SK-N-SH (cell line): ENCODE measurements at regions not wholly inside any gene's neighbourhood (a gene's known extent, or its start where the extent isn't known, plus 50 kb on each side); places are given as distances from the start of the nearest gene placed in this dataset.

Experiments
- CTCF ChIA-PET: fragments of 300-600, 350-600 bp; formaldehyde crosslinking; extraction: SDS; loops from one replicate; lab custom pipeline; 2021; lab: Yijun Ruan, JAX
- POLR2A ChIA-PET: fragments of 350-600 bp; sonication (Branson Sonifier 250); formaldehyde crosslinking; extraction: SDS; loops from one replicate; lab custom pipeline; 2020; ENCODE audit warnings: antibody characterized with exemption, inconsistent platforms; lab: Yijun Ruan, JAX
- DNase-seq: peaks from one replicate; pipeline ENCODE4 v3.0.0; 2012
- H2AFZ ChIP-seq: fragments of 200-600 bp; sonication (generic); 2 replicates; pipeline ENCODE4 v1.8.1; 2016; ENCODE audit warnings: antibody characterized with exemption, mild to moderate bottlenecking, low read depth
- H3F3A ChIP-seq: fragments of 200-600 bp; sonication (generic); replicated peaks from 2 replicates; pipeline ENCODE3; 2016; ENCODE audit warnings: antibody characterized with exemption, mild to moderate bottlenecking; ENCODE audit not compliant: insufficient read depth
- H3K27ac ChIP-seq, 2 experiments: fragments of 200-500 bp in 1 of 2; fragments of 200-600 bp in 1 of 2; sonication (Bioruptor generic) in 1 of 2; sonication (generic), shearing (Covaris generic) in 1 of 2; 2 replicates each; pipeline versions ENCODE4 v1.5.1 to v1.6.1; 2014 to 2016; ENCODE audit warnings: low read depth in 2 of 2, inconsistent platforms in 1 of 2, low read length in 1 of 2, mild to moderate bottlenecking in 1 of 2, mixed read lengths in 1 of 2
- H3K27me3 ChIP-seq: fragments of 200-600 bp; sonication (generic), shearing (Covaris generic); 2 replicates; pipeline ENCODE4 v1.6.1; 2016; ENCODE audit warnings: mixed run types; ENCODE audit not compliant: insufficient read depth
- H3K36me3 ChIP-seq, 2 experiments: fragments of 200-500 bp in 1 of 2; fragments of 200-600 bp in 1 of 2; sonication (Bioruptor generic) in 1 of 2; sonication (generic) in 1 of 2; replicated peaks in 1 of 2; 2 replicates each; pipeline versions ENCODE3 to v1.5.1; 2014 to 2016; ENCODE audit warnings: low read length in 1 of 2, mild to moderate bottlenecking in 1 of 2; ENCODE audit not compliant: insufficient read depth in 2 of 2, control insufficient read depth in 1 of 2
- H3K4me1 ChIP-seq, 2 experiments: fragments of 200-500 bp in 1 of 2; fragments of 200-600 bp in 1 of 2; sonication (Bioruptor generic) in 1 of 2; sonication (generic), shearing (Covaris generic) in 1 of 2; 2 replicates each; pipeline versions ENCODE4 v1.5.1 to v1.6.1; 2014 to 2016; ENCODE audit warnings: low read depth in 1 of 2, low read length in 1 of 2, mixed run types in 1 of 2; ENCODE audit not compliant: insufficient read depth in 2 of 2, control insufficient read depth in 1 of 2
- H3K4me2 ChIP-seq: fragments of 200-600 bp; sonication (generic), shearing (Covaris generic); 2 replicates; pipeline ENCODE4 v1.6.1; 2017; ENCODE audit warnings: mixed run types
- H3K4me3 ChIP-seq, 2 experiments: fragments of 200-500 bp in 1 of 2; fragments of 200-600 bp in 1 of 2; sonication (Bioruptor generic) in 1 of 2; sonication (generic), shearing (Covaris generic) in 1 of 2; 2 replicates each; pipeline versions ENCODE4 v1.5.1 to v1.8.1; 2014 to 2016; ENCODE audit warnings: low read depth in 2 of 2, inconsistent platforms in 1 of 2, low read length in 1 of 2, mild to moderate bottlenecking in 1 of 2, mixed read lengths in 1 of 2, moderate library complexity in 1 of 2
- H3K79me2 ChIP-seq: fragments of 200-600 bp; sonication (generic); 2 replicates; pipeline ENCODE4 v1.8.1; 2017; ENCODE audit warnings: mild to moderate bottlenecking; ENCODE audit not compliant: insufficient read depth
- H3K9ac ChIP-seq: fragments of 200-600 bp; sonication (generic); 2 replicates; pipeline ENCODE4 v1.6.1; 2017; ENCODE audit warnings: mixed run types
- H3K9me2 ChIP-seq: fragments of 200-600 bp; sonication (generic); 2 replicates; pipeline ENCODE4 v1.6.1; 2017; ENCODE audit warnings: mixed run types
- H3K9me3 ChIP-seq: fragments of 200-600 bp; sonication (generic); 2 replicates; pipeline ENCODE4 v1.6.1; 2017; ENCODE audit warnings: mixed run types, mild to moderate bottlenecking, moderate library complexity
- H4K20me1 ChIP-seq: fragments of 200-600 bp; sonication (generic); 2 replicates; pipeline ENCODE4 v1.6.1; 2017; ENCODE audit warnings: mild to moderate bottlenecking, mixed run types; ENCODE audit not compliant: insufficient read depth
- ELF1 ChIP-seq: IDR thresholded peaks from 2 replicates; pipeline ENCODE4 v1.4.0; 2012
- EZH2phosphoT487 ChIP-seq: fragments of 200-600 bp; sonication (generic); IDR thresholded peaks from 2 replicates; pipeline ENCODE4 v1.6.1; 2017; ENCODE audit warnings: low read depth, mixed run types, mild to moderate bottlenecking, antibody characterized with exemption, moderate library complexity, borderline replicate concordance
- FOXJ3 ChIP-seq: sonication (generic); formaldehyde crosslinking; IDR thresholded peaks from 2 replicates; pipeline ENCODE4 v1.5.1; 2020; ENCODE audit warnings: mild to moderate bottlenecking, missing genetic modification reagents
- FOXM1 ChIP-seq: IDR thresholded peaks from 2 replicates; pipeline ENCODE4 v1.4.0; 2012; ENCODE audit warnings: low read depth, mild to moderate bottlenecking
- GABPA ChIP-seq: IDR thresholded peaks from 2 replicates; pipeline ENCODE4 v1.4.0; 2012; ENCODE audit warnings: low read depth, mild to moderate bottlenecking
- GATA2 ChIP-seq: sonication (generic); formaldehyde crosslinking; IDR thresholded peaks from 2 replicates; pipeline ENCODE4 v1.5.0; 2020; ENCODE audit warnings: mild to moderate bottlenecking, missing genetic modification reagents
- NFIC ChIP-seq: IDR thresholded peaks from 2 replicates; pipeline ENCODE4 v1.4.0; 2012; ENCODE audit warnings: borderline replicate concordance
- PBX3 ChIP-seq: IDR thresholded peaks from 2 replicates; pipeline ENCODE4; 2012
- POLR2AphosphoS5 ChIP-seq: IDR thresholded peaks from 2 replicates; pipeline ENCODE4 v1.6.1; 2012; ENCODE audit warnings: low read depth, low read length
- RAD21 ChIP-seq: IDR thresholded peaks from 2 replicates; pipeline ENCODE4 v1.6.1; 2012; ENCODE audit warnings: mild to moderate bottlenecking, low read length
- RFX5 ChIP-seq: IDR thresholded peaks from 2 replicates; pipeline ENCODE4 v1.6.1; 2012; ENCODE audit warnings: mild to moderate bottlenecking, improper control_type of control experiment, low read length
- RXRA ChIP-seq: IDR thresholded peaks from 2 replicates; pipeline ENCODE4 v1.4.0; 2012; ENCODE audit warnings: low read depth, mild to moderate bottlenecking, borderline replicate concordance
- TEAD4 ChIP-seq: IDR thresholded peaks from 2 replicates; pipeline ENCODE4 v1.4.0; 2012; ENCODE audit warnings: mild to moderate bottlenecking, borderline replicate concordance; ENCODE audit not compliant: insufficient read depth
- YY1 ChIP-seq: IDR thresholded peaks from 2 replicates; pipeline ENCODE4 v1.4.0; 2012; ENCODE audit warnings: low read depth, mild to moderate bottlenecking
- WGBS: methylation state at CpG from one replicate; pipeline ENCODE4 v1.1.6; 2017; ENCODE audit warnings: low lambda C conversion rate; 5-methylcytosine and 5-hydroxymethylcytosine counted together
- TF ChIP-seq, protein P1 (sequence below): IDR thresholded peaks from 2 replicates; pipeline ENCODE4 v1.6.1; 2012; ENCODE audit warnings: mild to moderate bottlenecking, low read depth, low read length, moderate library complexity
- TF ChIP-seq, protein P2 (sequence below): fragments of 150-350 bp; IDR thresholded peaks from 2 replicates; pipeline ENCODE4 v1.6.1; 2017; ENCODE audit warnings: antibody characterized with exemption, low read length, low read depth, borderline replicate concordance
- TF ChIP-seq, protein P3 (sequence below): IDR thresholded peaks from 2 replicates; pipeline ENCODE4 v1.4.0; 2012; ENCODE audit warnings: low read depth, borderline replicate concordance
- TF ChIP-seq, protein P4 (sequence below): fragments of 200-600 bp; sonication (generic); IDR thresholded peaks from 2 replicates; pipeline ENCODE4 v1.6.1; 2017; ENCODE audit warnings: antibody characterized with exemption, mild to moderate bottlenecking, moderate library complexity

- TF ChIP-seq GATA2 (CRISPR knock-in tag) (no peak), RXRA (no peak), GABPA (no peak), FOXM1 (no peak), POLR2AphosphoS5 (no peak), EZH2phosphoT487 (no peak), PBX3 (no peak), ELF1 (no peak), RFX5 (no peak), FOXJ3 (CRISPR knock-in tag) (no peak), NFIC (no peak), YY1 (no peak), TEAD4 (no peak), RAD21 (no peak)
- TF ChIP-seq, protein P1, sequence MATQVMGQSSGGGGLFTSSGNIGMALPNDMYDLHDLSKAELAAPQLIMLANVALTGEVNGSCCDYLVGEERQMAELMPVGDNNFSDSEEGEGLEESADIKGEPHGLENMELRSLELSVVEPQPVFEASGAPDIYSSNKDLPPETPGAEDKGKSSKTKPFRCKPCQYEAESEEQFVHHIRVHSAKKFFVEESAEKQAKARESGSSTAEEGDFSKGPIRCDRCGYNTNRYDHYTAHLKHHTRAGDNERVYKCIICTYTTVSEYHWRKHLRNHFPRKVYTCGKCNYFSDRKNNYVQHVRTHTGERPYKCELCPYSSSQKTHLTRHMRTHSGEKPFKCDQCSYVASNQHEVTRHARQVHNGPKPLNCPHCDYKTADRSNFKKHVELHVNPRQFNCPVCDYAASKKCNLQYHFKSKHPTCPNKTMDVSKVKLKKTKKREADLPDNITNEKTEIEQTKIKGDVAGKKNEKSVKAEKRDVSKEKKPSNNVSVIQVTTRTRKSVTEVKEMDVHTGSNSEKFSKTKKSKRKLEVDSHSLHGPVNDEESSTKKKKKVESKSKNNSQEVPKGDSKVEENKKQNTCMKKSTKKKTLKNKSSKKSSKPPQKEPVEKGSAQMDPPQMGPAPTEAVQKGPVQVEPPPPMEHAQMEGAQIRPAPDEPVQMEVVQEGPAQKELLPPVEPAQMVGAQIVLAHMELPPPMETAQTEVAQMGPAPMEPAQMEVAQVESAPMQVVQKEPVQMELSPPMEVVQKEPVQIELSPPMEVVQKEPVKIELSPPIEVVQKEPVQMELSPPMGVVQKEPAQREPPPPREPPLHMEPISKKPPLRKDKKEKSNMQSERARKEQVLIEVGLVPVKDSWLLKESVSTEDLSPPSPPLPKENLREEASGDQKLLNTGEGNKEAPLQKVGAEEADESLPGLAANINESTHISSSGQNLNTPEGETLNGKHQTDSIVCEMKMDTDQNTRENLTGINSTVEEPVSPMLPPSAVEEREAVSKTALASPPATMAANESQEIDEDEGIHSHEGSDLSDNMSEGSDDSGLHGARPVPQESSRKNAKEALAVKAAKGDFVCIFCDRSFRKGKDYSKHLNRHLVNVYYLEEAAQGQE = no peak
- TF ChIP-seq, protein P2, sequence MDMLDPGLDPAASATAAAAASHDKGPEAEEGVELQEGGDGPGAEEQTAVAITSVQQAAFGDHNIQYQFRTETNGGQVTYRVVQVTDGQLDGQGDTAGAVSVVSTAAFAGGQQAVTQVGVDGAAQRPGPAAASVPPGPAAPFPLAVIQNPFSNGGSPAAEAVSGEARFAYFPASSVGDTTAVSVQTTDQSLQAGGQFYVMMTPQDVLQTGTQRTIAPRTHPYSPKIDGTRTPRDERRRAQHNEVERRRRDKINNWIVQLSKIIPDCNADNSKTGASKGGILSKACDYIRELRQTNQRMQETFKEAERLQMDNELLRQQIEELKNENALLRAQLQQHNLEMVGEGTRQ = no peak
- TF ChIP-seq, protein P3, sequence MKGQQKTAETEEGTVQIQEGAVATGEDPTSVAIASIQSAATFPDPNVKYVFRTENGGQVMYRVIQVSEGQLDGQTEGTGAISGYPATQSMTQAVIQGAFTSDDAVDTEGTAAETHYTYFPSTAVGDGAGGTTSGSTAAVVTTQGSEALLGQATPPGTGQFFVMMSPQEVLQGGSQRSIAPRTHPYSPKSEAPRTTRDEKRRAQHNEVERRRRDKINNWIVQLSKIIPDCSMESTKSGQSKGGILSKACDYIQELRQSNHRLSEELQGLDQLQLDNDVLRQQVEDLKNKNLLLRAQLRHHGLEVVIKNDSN = no peak
- TF ChIP-seq, protein P4, sequence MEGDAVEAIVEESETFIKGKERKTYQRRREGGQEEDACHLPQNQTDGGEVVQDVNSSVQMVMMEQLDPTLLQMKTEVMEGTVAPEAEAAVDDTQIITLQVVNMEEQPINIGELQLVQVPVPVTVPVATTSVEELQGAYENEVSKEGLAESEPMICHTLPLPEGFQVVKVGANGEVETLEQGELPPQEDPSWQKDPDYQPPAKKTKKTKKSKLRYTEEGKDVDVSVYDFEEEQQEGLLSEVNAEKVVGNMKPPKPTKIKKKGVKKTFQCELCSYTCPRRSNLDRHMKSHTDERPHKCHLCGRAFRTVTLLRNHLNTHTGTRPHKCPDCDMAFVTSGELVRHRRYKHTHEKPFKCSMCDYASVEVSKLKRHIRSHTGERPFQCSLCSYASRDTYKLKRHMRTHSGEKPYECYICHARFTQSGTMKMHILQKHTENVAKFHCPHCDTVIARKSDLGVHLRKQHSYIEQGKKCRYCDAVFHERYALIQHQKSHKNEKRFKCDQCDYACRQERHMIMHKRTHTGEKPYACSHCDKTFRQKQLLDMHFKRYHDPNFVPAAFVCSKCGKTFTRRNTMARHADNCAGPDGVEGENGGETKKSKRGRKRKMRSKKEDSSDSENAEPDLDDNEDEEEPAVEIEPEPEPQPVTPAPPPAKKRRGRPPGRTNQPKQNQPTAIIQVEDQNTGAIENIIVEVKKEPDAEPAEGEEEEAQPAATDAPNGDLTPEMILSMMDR = no peak
- no peak overlapping the region for H2AFZ ChIP-seq
- H3K27ac ChIP-seq = no peak overlapping the region
- ChIA-PET POLR2A (no interaction called here), CTCF (no interaction called here)
- H4K20me1 ChIP-seq = no peaks in the 10 kb centered on the region
- H3K9me2 ChIP-seq = no peaks in the 10 kb centered on the region
- WGBS = 0% methylated on average over 1 of the region's 1 CpG
- H3K27me3 ChIP-seq = no peaks in the 10 kb centered on the region
- DNase-seq = no peak
- H3K4me2 ChIP-seq = no peak overlapping the region
- no peak overlapping the region for H3K9ac ChIP-seq
- H3K4me1 ChIP-seq = no peaks in the 10 kb centered on the region
- no peaks in the 10 kb centered on the region for H3K36me3 ChIP-seq
- H3K4me3 ChIP-seq = no peak overlapping the region
- no peaks in the 10 kb centered on the region for H3K79me2 ChIP-seq
- H3F3A ChIP-seq = no peaks in the 10 kb centered on the region
- peaks cover 19% of the 10 kb centered on the region; the same call in 1 of the 2 replicates for H3K9me3 ChIP-seq
Measured at GRCh38 chr5:91591076-91591475, 208.0 kb upstream of the ARRDC3 start.
